Uterus (tissue), 2 donors: ENCODE measurements at regions not wholly inside any gene's neighbourhood (a gene's known extent, or its start where the extent isn't known, plus 50 kb on each side); places are given as distances from the start of the nearest gene placed in this dataset.

Source experiments
- POLR2A ChIP-seq, 2 donors: fragments of 450-650 bp; IDR thresholded peaks; one replicate each; pipeline ENCODE4 v1.6.1; 2016; ENCODE audit warnings: antibody characterized with exemption in 2 of 2, mild to moderate bottlenecking in 1 of 2, moderate library complexity in 1 of 2
- TF ChIP-seq, protein P1 (sequence below), 4 experiments: fragments of 200-600 bp in 2 of 4; fragments of 450-650 bp in 2 of 4; sonication (generic) in 2 of 4; IDR thresholded peaks; one replicate each; pipeline ENCODE4 v1.5.1; 2016 to 2019; ENCODE audit warnings: antibody characterized with exemption in 4 of 4, mild to moderate bottlenecking in 2 of 4, moderate library complexity in 1 of 4

DNA sequence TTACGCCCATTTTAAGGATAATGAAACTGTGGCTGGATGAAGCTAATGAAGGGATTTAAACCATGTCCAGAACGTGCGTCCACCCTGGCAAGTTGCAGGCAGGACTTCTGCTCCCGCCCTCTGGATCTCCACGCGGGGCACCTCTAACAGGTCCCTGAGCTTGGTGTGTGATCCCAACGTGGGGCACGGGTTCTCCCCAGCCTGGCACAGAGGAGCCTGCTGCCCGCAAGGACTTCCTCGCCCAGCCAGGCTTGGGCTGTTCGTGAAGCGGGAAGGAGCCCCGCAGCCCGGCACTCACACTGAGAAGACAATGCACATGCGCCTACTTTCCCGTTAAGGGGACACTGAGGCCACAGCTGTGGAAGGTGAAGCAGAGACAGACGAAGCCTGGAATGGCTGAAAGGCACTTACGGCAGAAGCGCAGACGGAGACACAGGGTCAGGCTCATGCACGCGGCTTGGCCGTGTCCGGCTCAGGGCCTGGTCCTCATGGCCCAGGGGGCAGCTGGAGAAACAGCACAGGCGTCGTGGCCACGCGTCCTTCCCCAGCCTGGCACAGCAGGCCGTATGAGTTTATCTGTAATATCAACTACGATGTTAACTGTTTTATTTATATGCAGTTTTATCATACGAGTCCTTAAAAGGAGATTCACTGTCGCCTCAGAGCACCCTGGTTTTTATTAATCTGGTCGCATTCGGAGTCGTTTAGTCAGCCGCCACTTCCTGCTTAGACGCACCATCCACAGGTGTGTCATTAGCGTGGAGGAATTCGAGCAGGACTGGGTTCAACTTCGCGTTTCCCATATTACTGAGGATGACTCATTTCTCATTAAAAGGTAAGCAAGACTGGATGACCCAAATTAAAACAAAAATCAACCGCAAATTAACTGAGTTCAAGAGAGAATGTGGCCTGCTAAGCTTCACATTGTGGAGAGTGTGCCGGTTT lies 835.9 kb downstream of the GALR1 start:
- TF ChIP-seq, protein P1, sequence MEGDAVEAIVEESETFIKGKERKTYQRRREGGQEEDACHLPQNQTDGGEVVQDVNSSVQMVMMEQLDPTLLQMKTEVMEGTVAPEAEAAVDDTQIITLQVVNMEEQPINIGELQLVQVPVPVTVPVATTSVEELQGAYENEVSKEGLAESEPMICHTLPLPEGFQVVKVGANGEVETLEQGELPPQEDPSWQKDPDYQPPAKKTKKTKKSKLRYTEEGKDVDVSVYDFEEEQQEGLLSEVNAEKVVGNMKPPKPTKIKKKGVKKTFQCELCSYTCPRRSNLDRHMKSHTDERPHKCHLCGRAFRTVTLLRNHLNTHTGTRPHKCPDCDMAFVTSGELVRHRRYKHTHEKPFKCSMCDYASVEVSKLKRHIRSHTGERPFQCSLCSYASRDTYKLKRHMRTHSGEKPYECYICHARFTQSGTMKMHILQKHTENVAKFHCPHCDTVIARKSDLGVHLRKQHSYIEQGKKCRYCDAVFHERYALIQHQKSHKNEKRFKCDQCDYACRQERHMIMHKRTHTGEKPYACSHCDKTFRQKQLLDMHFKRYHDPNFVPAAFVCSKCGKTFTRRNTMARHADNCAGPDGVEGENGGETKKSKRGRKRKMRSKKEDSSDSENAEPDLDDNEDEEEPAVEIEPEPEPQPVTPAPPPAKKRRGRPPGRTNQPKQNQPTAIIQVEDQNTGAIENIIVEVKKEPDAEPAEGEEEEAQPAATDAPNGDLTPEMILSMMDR (IDR thresholded peaks at IDR 0.05), result no peak
- no peak for TF ChIP-seq POLR2A (IDR thresholded peaks at IDR 0.05)
